ENCODE measurements at regions not wholly inside any gene's neighbourhood (a gene's known extent, or its start where the extent isn't known, plus 50 kb on each side); places are given as distances from the start of the nearest gene placed in this dataset.

DNA sequence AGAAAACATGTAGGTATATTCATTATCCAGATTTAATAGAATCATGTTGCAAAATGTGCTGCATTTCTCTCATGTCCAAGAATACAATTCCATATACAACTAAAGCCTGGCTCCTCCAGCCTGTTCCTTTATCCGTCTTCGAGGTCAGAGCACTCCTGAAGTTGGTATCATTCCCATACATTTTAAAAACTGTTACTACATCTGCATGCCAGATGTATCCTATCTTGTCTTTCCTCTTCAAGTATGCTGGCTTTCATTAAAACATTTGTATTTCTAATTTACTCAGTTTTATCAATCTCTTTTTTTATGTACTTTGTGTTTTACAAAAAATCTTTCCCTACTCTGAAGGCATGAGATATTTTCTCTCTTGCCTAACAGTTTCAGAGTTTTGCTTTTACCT lies 536.6 kb upstream of the USP24 start:
- no peaks in the 10 kb centered on the region for H3K4me1 ChIP-seq
- H3K27me3 ChIP-seq, result no peaks in the 10 kb centered on the region
- 88 to 100% methylated on average over 2 of the region's 2 CpGs for whole genome bisulfite sequencing, 2 donors (ENCODE audit: low coverage in 1 of 2)
- no peak for DNase-seq
- TF ChIP-seq EP300 (IDR thresholded peaks at IDR 0.05; ENCODE audit: low read depth) (no peak), POLR2AphosphoS5 (IDR thresholded peaks at IDR 0.05) (no peak), POLR2A (IDR thresholded peaks at IDR 0.05) (no peak)
- TF ChIP-seq, protein P1, sequence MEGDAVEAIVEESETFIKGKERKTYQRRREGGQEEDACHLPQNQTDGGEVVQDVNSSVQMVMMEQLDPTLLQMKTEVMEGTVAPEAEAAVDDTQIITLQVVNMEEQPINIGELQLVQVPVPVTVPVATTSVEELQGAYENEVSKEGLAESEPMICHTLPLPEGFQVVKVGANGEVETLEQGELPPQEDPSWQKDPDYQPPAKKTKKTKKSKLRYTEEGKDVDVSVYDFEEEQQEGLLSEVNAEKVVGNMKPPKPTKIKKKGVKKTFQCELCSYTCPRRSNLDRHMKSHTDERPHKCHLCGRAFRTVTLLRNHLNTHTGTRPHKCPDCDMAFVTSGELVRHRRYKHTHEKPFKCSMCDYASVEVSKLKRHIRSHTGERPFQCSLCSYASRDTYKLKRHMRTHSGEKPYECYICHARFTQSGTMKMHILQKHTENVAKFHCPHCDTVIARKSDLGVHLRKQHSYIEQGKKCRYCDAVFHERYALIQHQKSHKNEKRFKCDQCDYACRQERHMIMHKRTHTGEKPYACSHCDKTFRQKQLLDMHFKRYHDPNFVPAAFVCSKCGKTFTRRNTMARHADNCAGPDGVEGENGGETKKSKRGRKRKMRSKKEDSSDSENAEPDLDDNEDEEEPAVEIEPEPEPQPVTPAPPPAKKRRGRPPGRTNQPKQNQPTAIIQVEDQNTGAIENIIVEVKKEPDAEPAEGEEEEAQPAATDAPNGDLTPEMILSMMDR (IDR thresholded peaks at IDR 0.05), result no peak
- H3K36me3 ChIP-seq, result no peaks in the 10 kb centered on the region
- intact Hi-C loops (cut with DNase I; ENCODE audit: low total_unique reads), result no loop called here
- in situ Hi-C loops (cut with MboI; ENCODE audit: low pct_ligation_motif_present in 1 of 4, low pct_unique_long_range_greater_than_20kb in 1 of 4, low sequenced_read_pairs in 3 of 4), result no loop called here
- H3K4me3 ChIP-seq, result no peak overlapping the region
- no peaks in the 10 kb centered on the region for H3K9me3 ChIP-seq
- no peak overlapping the region for H3K27ac ChIP-seq

DNA sequence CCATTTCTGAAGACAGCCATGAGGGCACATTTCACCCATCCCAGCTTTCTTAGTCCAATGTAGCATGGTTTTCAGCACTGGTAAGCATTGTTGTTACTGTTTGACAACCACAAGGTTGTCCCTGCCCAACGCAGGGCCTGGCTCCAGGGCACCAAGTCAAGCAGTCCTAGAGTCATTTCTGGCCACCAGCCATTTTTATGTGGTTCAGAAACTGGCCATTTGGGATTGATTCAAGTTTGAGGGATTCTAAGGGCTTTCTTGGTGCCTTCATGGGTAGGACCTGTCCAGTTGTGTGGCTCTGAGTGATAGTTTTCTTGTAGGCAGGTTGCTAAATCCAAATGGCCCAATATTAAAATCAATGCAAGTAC lies 535.4 kb upstream of the USP24 start:
- Histone ChIP-seq H3K4me3 (no peak overlapping the region), H3K9me3 (no peaks in the 10 kb centered on the region), H3K27me3 (no peaks in the 10 kb centered on the region), H3K4me1 (no peaks in the 10 kb centered on the region), H3K27ac (no peak overlapping the region), H3K36me3 (no peaks in the 10 kb centered on the region)
- in situ Hi-C loops (cut with MboI; ENCODE audit: low pct_ligation_motif_present in 1 of 4, low pct_unique_long_range_greater_than_20kb in 1 of 4, low sequenced_read_pairs in 3 of 4) (no loop called here), intact Hi-C loops (cut with DNase I; ENCODE audit: low total_unique reads) (no loop called here)
- TF ChIP-seq POLR2AphosphoS5 (IDR thresholded peaks at IDR 0.05) (no peak), POLR2A (IDR thresholded peaks at IDR 0.05) (no peak), EP300 (IDR thresholded peaks at IDR 0.05; ENCODE audit: low read depth) (no peak)
- TF ChIP-seq, protein P1 (IDR thresholded peaks at IDR 0.05), result no peak
- DNase-seq, result no peak
- WGBS, 2 donors (ENCODE audit: low coverage in 1 of 2), result 31% methylated on average over 1 of the region's 1 CpG; no CpG with 5 or more reads in 1 of the 2 donors

DNA sequence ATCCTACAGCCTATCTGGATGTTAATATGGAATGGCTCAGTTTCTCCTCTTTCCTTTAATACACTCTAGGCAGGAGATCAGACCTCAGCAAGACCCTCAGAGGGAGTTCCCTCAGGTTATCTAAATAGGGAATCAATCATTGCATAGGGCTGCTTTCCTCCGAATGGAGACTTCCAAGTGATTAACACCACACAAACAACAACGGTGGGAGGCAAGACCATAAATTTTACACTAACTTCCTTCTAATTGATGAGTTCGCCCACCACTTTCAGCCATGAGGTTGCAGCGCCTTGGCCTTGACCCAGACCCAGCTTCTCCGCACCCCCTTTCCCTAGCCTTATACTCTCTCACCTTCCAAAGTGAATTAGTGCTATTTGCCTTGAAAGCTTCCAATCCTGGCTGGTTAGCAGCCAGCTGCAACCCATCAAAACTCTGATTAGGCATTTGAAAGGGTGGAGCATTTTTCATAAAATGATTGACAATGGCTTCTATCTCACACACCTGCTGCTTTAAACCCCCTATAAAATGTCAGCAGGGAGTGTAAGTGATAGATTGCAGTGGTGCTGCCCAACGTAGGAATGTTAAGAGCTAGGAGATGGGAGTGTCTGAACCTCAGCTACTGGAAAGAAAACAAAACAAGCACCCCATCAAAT lies 534.9 kb upstream of the USP24 start:
- Histone ChIP-seq H3K4me3 (no peak overlapping the region), H3K36me3 (no peaks in the 10 kb centered on the region), H3K27me3 (no peaks in the 10 kb centered on the region), H3K27ac (no peak overlapping the region), H3K9me3 (no peaks in the 10 kb centered on the region), H3K4me1 (no peaks in the 10 kb centered on the region)
- in situ Hi-C loops (cut with MboI; ENCODE audit: low pct_ligation_motif_present in 1 of 4, low pct_unique_long_range_greater_than_20kb in 1 of 4, low sequenced_read_pairs in 3 of 4), result no loop called here
- 20 to 54% methylated on average over 2 to 6 of the region's 6 CpGs for WGBS, 2 donors (ENCODE audit: low coverage in 1 of 2)
- TF ChIP-seq POLR2AphosphoS5 (IDR thresholded peaks at IDR 0.05), result no peak
- TF ChIP-seq, protein P1 (IDR thresholded peaks at IDR 0.05), result no peak
- TF ChIP-seq EP300 (IDR thresholded peaks at IDR 0.05; ENCODE audit: low read depth), result no peak
- TF ChIP-seq POLR2A (IDR thresholded peaks at IDR 0.05), result no peak
- DNase-seq, result no peak
- intact Hi-C loops (cut with DNase I; ENCODE audit: low total_unique reads), result no loop called here

DNA sequence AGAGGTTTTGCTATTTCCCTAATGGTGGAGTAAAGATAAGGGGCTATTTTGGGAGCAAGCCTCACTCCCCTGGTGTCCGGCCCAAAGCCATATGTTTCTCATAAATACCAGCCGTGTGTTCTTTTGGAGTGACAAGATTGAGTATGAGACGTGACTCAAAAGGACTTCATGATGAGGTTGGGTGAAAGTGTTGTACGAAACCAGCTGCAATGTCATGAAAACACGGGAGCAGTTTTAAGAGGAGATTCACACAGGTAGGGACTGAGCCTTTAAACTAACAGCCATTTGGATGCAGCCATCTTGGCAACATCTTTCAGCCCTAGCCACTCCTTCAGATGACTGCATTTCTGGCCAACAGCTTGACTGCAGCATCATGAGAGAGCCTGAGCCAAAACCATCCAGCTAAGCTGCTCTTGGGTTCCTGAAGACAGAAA lies 532.3 kb upstream of the USP24 start:
- no peak for DNase-seq
- no peaks in the 10 kb centered on the region for H3K4me1 ChIP-seq
- no peaks in the 10 kb centered on the region for H3K36me3 ChIP-seq
- in situ Hi-C loops (cut with MboI; ENCODE audit: low pct_ligation_motif_present in 1 of 4, low pct_unique_long_range_greater_than_20kb in 1 of 4, low sequenced_read_pairs in 3 of 4), result no loop called here
- H3K27me3 ChIP-seq, result no peaks in the 10 kb centered on the region
- intact Hi-C loops (cut with DNase I; ENCODE audit: low total_unique reads), result no loop called here
- no peaks in the 10 kb centered on the region for H3K9me3 ChIP-seq
- 78 to 82% methylated on average over 5 of the region's 5 CpGs for WGBS, 2 donors (ENCODE audit: low coverage in 1 of 2)
- no peak overlapping the region for H3K4me3 ChIP-seq
- H3K27ac ChIP-seq, result no peak overlapping the region
- TF ChIP-seq, protein P1 (IDR thresholded peaks at IDR 0.05), result no peak
- TF ChIP-seq EP300 (IDR thresholded peaks at IDR 0.05; ENCODE audit: low read depth) (no peak), POLR2A (IDR thresholded peaks at IDR 0.05) (no peak), POLR2AphosphoS5 (IDR thresholded peaks at IDR 0.05) (no peak)
